ENCODE measurements at regions not wholly inside any gene's neighbourhood (a gene's known extent, or its start where the extent isn't known, plus 50 kb on each side); places are given as distances from the start of the nearest gene placed in this dataset.
"Not testable (repeated sequence)": the region's sequence is repeated elsewhere in the genome, so short reads cannot be mapped to it uniquely, and the experiment has no call there.

GRCh38 chr4:126637706-126638105 is 995.1 kb upstream of the INTU start:
- H3K4me3 ChIP-seq (ENCODE audit: control insufficient read depth, low read depth, low read length), result no peak overlapping the region
- DNase-seq (ENCODE audit: low read depth), result no peak
- TF ChIP-seq CTCF (conservative IDR thresholded peaks at IDR 0.05; ENCODE audit: control insufficient read depth, insufficient read depth, low read depth, low read length), result no peak

- no peak for DNase-seq (ENCODE audit: low read depth)
- no peak for TF ChIP-seq CTCF (conservative IDR thresholded peaks at IDR 0.05; ENCODE audit: control insufficient read depth, insufficient read depth, low read depth, low read length)
These were observed 985.4 kb upstream of the INTU start for GRCh38 chr4:126647320-126647719.

GRCh38 chr4:126647756-126648397 is 984.9 kb upstream of the INTU start:
- DNase-seq (ENCODE audit: low read depth), result peak; percentile 9
- no peak for TF ChIP-seq CTCF (conservative IDR thresholded peaks at IDR 0.05; ENCODE audit: control insufficient read depth, insufficient read depth, low read depth, low read length)
- H3K4me3 ChIP-seq (ENCODE audit: control insufficient read depth, low read depth, low read length), result no peak overlapping the region

More at GRCh38 chr4:126647320-126647719, 985.4 kb upstream of the INTU start:
- H3K4me3 ChIP-seq (ENCODE audit: control insufficient read depth, low read depth, low read length), result no peak overlapping the region

- no peak for TF ChIP-seq CTCF (conservative IDR thresholded peaks at IDR 0.05; ENCODE audit: control insufficient read depth, insufficient read depth, low read depth, low read length)
- no peak for DNase-seq (ENCODE audit: low read depth)
- no peak overlapping the region for H3K4me3 ChIP-seq (ENCODE audit: control insufficient read depth, low read depth, low read length)
These were observed 974.3 kb upstream of the INTU start for GRCh38 chr4:126658411-126658810.

DNA sequence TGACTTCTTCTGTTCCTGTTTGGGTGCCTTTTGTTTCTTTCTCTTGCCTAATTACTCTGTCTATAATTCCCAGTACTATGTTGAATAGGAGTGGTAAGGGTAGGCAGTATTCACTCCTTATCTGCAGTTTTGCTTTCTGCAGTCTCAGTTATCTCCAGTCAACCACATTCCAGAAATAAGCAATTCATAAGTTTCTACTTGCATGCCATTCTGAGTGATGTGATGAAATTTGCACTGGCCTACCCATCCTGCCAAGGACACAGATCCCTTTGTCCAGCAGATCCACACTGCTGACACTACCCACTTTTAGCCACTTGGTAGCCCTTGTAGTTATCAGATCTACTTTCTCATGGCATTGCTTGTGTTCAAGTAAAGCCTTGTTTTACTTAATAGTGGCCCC is 971.6 kb upstream of the INTU start:
- no peak for DNase-seq (ENCODE audit: low read depth)
- TF ChIP-seq CTCF (conservative IDR thresholded peaks at IDR 0.05; ENCODE audit: control insufficient read depth, insufficient read depth, low read depth, low read length), result no peak
- no peak overlapping the region for H3K4me3 ChIP-seq (ENCODE audit: control insufficient read depth, low read depth, low read length)

DNA sequence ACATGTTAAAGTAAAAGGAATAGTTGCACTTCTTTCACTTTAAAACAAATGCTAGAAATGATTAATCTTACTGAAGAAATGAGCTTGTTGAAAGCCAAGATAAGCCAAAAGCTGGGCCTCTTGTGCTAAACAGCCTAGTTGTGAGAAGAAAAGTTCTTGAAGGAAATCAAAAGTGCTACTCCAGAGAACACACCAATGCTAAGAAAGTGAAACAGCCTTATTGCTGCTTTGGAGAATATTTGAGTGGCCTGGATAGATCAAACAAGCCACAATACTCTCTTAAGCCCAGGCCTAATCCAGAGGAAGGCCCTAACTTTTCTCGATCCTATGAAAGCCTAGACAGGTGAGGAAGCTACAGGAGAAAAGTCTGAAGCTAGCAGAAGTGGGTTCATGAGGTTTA is 967.9 kb upstream of the INTU start:
- no peak for DNase-seq (ENCODE audit: low read depth)
- H3K4me3 ChIP-seq (ENCODE audit: control insufficient read depth, low read depth, low read length), result no peak overlapping the region
- TF ChIP-seq CTCF (conservative IDR thresholded peaks at IDR 0.05; ENCODE audit: control insufficient read depth, insufficient read depth, low read depth, low read length), result no peak

GRCh38 chr4:126670038-126670437 is 962.7 kb upstream of the INTU start:
- H3K4me3 ChIP-seq (ENCODE audit: control insufficient read depth, low read depth, low read length); DNase-seq (ENCODE audit: low read depth): not testable (repeated sequence)
